ENCODE measurements at regions not wholly inside any gene's neighbourhood (a gene's known extent, or its start where the extent isn't known, plus 50 kb on each side); places are given as distances from the start of the nearest gene placed in this dataset.

- no peak overlapping the region for H3K4me3 ChIP-seq (ENCODE audit: low read depth in 1 of 3, low read length in 3 of 3)
- no peak for DNase-seq (ENCODE audit: low spot score)
- H3K27ac ChIP-seq (ENCODE audit: low read depth in 1 of 2, low read length in 2 of 2), result no peak overlapping the region
- H3K9ac ChIP-seq (ENCODE audit: low read depth in 1 of 2, low read length in 2 of 2), result no peak overlapping the region
- H3K27me3 ChIP-seq (ENCODE audit: control insufficient read depth in 4 of 4, insufficient read depth in 4 of 4, low read length in 3 of 4), result no peaks in the 10 kb centered on the region
- H3K36me3 ChIP-seq (ENCODE audit: control insufficient read depth in 4 of 4, insufficient read depth in 3 of 4, low read depth in 1 of 4, low read length in 3 of 4), result no peaks in the 10 kb centered on the region
- no peaks in the 10 kb centered on the region for H3K9me3 ChIP-seq (ENCODE audit: control insufficient read depth in 4 of 4, low read length in 3 of 4)
- WGBS, result 80% methylated on average over 1 of the region's 1 CpG
- no peak for TF ChIP-seq FOXA2 (IDR thresholded peaks at IDR 0.05)
- no peak for TF ChIP-seq YY1 (IDR thresholded peaks at IDR 0.05)
- TF ChIP-seq HNF4G (IDR thresholded peaks at IDR 0.05), result no peak
- no peak for TF ChIP-seq NR2F2 (IDR thresholded peaks at IDR 0.05)
- TF ChIP-seq CTCF (IDR thresholded peaks at IDR 0.05; ENCODE audit: low read depth, low read length, missing input control), result no peak
- TF ChIP-seq ATF3 (IDR thresholded peaks at IDR 0.05), result no peak
- TF ChIP-seq MAX (IDR thresholded peaks at IDR 0.05), result no peak
- no peak for TF ChIP-seq HNF4A (conservative IDR thresholded peaks at IDR 0.05)
- TF ChIP-seq ZBTB33 (IDR thresholded peaks at IDR 0.05), result no peak
- no peak for TF ChIP-seq RAD21 (IDR thresholded peaks at IDR 0.05)
- TF ChIP-seq RXRA (IDR thresholded peaks at IDR 0.05), result no peak
- no peak for TF ChIP-seq GABPA (IDR thresholded peaks at IDR 0.05 in 1 of 2, conservative IDR thresholded peaks at IDR 0.05 in 1 of 2)
- no peak for TF ChIP-seq EGR1 (IDR thresholded peaks at IDR 0.05; ENCODE audit: low read depth in 2 of 2)
- TF ChIP-seq SP1 (IDR thresholded peaks at IDR 0.05), result no peak
- no peak for TF ChIP-seq REST (IDR thresholded peaks at IDR 0.05)
- TF ChIP-seq JUND (IDR thresholded peaks at IDR 0.05), result no peak
- TF ChIP-seq TAF1 (conservative IDR thresholded peaks at IDR 0.05), result no peak
- TF ChIP-seq FOXA1 (IDR thresholded peaks at IDR 0.05), result no peak
- H3K4me1 ChIP-seq (ENCODE audit: control insufficient read depth in 4 of 4, insufficient read depth in 4 of 4, low read length in 3 of 4), result no peaks in the 10 kb centered on the region
These were observed 106.5 kb upstream of the CCDC112 start for GRCh38 chr5:115402822-115403577.

All from liver (tissue), 8 donors.